Muscle of arm (tissue), 1 donor: ENCODE measurements at regions not wholly inside any gene's neighbourhood (a gene's known extent, or its start where the extent isn't known, plus 50 kb on each side); places are given as distances from the start of the nearest gene placed in this dataset.

Experiments
- DNase-seq: peaks from one replicate; pipeline ENCODE4 v3.0.0-alpha.2; 2013

GRCh38 chr1:212557739-212558692 lies 50.5 kb upstream of the ATF3 start:
- DNase-seq: peak; percentile 51

GRCh38 chr1:212558693-212559480 lies 49.7 kb upstream of the ATF3 start:
- peak; percentile 97 for DNase-seq
